GM12873 (cell line): ENCODE measurements at regions not wholly inside any gene's neighbourhood (a gene's known extent, or its start where the extent isn't known, plus 50 kb on each side); places are given as distances from the start of the nearest gene placed in this dataset.
A peak's percentile ranks its signal among the peaks of the same experiment; 100 is the strongest.

Source experiments
- TF ChIP-seq, protein P1 (sequence below): IDR thresholded peaks from 2 replicates; pipeline ENCODE4 v1.5.1; 2012; ENCODE audit warnings: low read depth, mild to moderate bottlenecking, moderate library complexity, low read length, control low read depth; ENCODE audit not compliant: insufficient read depth; ENCODE audit errors: missing control alignments

DNA sequence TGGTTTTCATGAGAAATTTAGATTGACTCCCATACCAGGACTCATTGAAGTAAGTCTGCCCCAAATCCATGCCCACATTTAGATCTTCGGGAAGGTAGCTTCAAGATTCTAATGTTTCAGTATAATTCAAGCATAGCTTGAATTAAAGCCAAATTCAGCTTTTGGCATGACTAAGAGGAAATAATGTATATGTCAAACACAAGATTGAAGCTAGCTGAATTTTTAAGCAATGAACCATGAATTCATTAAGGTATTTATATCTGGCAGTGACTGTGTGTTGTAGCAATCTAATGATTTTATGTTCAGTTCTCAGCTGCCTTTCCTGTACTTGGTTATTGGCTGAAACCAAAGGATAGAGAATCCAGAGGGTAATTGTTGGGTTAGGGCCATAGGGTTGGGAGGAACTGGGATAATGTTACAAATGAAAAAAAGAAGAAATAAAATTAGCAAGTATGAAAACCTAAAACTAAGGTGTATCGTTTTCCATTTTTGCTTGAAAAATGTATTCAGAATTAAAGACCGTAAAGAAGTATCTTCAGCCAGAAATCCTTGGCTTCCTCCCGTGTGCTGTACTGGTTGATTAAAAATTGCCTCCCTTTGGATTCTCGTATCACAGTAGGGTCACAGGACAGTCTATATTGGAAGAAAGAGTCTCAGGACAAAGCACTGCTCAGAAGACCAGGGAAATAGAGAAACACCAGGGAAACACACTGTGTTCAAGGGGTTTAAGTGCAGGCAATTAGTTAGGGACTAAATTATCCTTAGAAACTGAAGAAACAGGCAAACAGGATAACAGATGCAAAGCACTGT, 119.0 kb upstream of the FN1 start:
- TF ChIP-seq, protein P1, sequence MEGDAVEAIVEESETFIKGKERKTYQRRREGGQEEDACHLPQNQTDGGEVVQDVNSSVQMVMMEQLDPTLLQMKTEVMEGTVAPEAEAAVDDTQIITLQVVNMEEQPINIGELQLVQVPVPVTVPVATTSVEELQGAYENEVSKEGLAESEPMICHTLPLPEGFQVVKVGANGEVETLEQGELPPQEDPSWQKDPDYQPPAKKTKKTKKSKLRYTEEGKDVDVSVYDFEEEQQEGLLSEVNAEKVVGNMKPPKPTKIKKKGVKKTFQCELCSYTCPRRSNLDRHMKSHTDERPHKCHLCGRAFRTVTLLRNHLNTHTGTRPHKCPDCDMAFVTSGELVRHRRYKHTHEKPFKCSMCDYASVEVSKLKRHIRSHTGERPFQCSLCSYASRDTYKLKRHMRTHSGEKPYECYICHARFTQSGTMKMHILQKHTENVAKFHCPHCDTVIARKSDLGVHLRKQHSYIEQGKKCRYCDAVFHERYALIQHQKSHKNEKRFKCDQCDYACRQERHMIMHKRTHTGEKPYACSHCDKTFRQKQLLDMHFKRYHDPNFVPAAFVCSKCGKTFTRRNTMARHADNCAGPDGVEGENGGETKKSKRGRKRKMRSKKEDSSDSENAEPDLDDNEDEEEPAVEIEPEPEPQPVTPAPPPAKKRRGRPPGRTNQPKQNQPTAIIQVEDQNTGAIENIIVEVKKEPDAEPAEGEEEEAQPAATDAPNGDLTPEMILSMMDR = no peak

DNA sequence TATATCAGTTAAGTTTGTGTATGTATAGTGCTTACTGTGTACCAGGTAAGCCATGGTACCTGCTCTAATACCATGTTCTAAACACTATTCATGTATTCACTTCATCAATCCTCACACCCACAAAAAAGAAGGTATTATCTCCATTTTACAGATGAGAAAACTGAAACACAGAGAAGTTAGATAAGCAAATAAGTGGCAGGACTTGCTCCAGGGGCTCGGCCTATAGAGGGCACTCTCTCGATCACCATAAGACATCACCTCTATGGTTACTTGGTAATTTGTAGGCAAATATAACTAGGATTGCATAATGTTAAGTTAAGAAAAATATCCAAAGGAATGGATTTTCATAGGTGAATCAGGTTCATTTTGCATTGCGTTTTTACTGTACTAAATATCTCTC, 118.1 kb upstream of the FN1 start:
- TF ChIP-seq, protein P1 = peak; percentile 44

DNA sequence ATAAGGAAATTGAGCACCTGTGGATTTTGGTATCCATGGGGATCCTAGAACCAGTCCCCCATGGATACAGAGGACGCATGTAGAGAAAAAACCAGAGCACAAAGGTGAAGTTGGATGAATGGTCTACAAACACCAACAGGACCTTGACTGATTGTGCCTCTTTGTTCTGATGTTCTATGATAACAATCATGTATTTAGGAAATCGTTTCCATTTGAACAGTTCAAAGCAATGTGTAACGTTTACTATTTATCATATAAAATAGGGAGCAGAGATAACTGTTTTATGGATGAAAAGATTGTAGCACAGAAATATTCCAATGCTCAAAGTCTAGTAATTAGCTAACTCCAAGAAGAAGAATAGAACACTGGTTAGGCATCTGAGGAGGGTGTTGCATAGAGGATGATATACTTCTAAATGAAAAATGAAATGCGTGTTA, 116.3 kb upstream of the FN1 start:
- TF ChIP-seq, protein P1 = no peak

DNA sequence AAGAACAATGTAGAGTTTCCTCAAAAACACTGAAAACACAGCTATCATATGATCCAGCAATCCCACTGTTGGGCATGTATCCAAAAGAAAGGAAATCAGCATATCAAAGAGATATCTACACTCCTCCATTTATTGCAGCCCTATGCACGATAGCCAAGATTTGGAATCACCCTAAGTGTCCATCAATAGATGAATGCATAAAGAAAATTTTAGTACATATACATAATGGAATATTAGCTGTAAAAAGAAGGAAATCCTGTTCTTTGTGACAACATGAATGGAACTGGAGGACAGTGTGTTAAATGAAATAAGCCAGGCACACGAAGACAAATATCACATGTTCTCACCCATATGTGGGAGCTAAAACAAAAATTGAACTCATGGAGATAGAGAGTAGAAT, 114.5 kb upstream of the FN1 start:
- TF ChIP-seq, protein P1 = no peak

DNA sequence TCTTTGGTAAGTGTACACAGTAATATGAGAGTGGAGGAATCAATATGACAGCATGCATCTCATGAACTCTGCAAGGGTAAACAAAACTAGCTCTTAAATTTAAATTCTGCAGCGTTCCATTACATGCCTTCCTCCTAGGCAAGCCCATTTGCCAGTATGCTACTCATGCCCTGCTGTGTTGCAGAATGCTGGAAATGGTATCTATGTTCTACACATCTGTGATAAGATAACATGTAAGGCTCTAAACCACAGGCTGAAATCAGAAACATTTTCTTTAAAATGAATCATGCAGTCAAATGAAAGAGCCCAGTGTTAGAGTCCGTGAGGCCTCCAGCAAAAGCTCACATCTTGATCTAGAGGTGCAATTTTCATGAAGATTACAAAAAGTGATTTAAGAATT, 112.8 kb upstream of the FN1 start:
- TF ChIP-seq, protein P1 = no peak

DNA sequence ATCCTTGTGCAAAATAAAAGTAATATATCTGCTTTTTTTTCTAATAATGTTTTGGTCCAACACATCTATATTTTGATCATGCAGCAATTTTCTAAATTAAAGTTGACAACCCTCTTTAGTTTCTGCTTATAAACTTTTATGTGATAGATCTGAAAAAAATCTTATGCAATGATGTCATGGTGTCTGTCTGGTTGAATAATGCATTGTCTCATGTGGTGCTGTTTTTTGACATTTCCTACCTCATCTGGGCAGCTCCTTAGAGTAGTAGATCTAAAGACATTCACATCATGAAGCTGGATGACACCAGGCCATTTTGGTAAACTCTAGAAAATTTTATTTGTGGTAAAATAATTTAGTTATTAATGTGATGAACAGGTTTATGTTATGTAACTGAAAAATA, 106.8 kb upstream of the FN1 start:
- TF ChIP-seq, protein P1 = no peak

DNA sequence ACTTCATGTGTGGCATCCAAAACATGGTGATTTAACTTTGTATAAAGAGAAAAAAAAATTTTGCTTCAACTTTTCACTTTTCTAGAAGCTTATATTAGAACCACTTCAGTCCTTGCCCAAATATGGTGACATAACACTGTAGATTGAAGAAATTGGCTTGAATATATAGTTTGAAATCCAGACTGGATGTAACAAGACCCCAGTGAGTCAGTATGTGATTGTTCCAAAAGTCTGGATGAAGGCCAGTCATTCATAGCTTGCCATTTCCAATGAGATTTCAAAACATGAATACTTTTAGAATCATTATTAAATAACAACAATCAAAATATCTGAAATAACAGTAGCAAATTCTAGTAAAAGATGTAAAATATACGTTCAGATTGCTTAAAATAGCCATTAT, 104.8 kb upstream of the FN1 start:
- TF ChIP-seq, protein P1 = no peak
